Mesenchymal stem cell (in vitro differentiated cells and primary cell): ENCODE measurements at regions not wholly inside any gene's neighbourhood (a gene's known extent, or its start where the extent isn't known, plus 50 kb on each side); places are given as distances from the start of the nearest gene placed in this dataset.

Experiments
- DNase-seq: peaks from one replicate; pipeline ENCODE4 v3.0.0-alpha.2; 2013
- H2AFZ ChIP-seq: one replicate; pipeline ENCODE4 v1.6.1; 2013; ENCODE audit warnings: low read depth, mild to moderate bottlenecking, control low read depth, inconsistent platforms, low read length, moderate library complexity
- H2AK5ac ChIP-seq: 2 replicates; pipeline ENCODE4 v1.6.1; 2013; ENCODE audit warnings: low read length, moderate library complexity, mild to moderate bottlenecking, inconsistent platforms; ENCODE audit not compliant: severe bottlenecking
- H2BK120ac ChIP-seq: one replicate; pipeline ENCODE4 v1.6.1; 2013; ENCODE audit warnings: low read depth, mild to moderate bottlenecking, inconsistent platforms, low read length, moderate library complexity
- H2BK12ac ChIP-seq, 2 experiments: one replicate each; pipeline ENCODE4 v1.6.1; 2013; ENCODE audit warnings: inconsistent platforms in 2 of 2, low read length in 2 of 2, mild to moderate bottlenecking in 2 of 2, moderate library complexity in 2 of 2, control low read depth in 1 of 2
- H2BK15ac ChIP-seq: one replicate; pipeline ENCODE4 v1.6.1; 2013; ENCODE audit warnings: mild to moderate bottlenecking, low read depth, inconsistent platforms; ENCODE audit not compliant: poor library complexity, severe bottlenecking
- H2BK5ac ChIP-seq: 2 replicates; pipeline ENCODE4 v1.6.1; 2013; ENCODE audit warnings: low read depth, mild to moderate bottlenecking, low read length, control low read depth, inconsistent platforms; ENCODE audit not compliant: poor library complexity, severe bottlenecking
- H3K14ac ChIP-seq, 2 experiments: one replicate each; pipeline ENCODE4 v1.6.1; 2013; ENCODE audit warnings: inconsistent platforms in 2 of 2, low read length in 2 of 2, control low read depth in 1 of 2, mild to moderate bottlenecking in 1 of 2, moderate library complexity in 1 of 2
- H3K18ac ChIP-seq, 2 experiments: one replicate each; pipeline ENCODE4 v1.6.1; 2013; ENCODE audit warnings: inconsistent platforms in 2 of 2, low read length in 2 of 2, control low read depth in 1 of 2, low read depth in 1 of 2, mild to moderate bottlenecking in 1 of 2
- H3K23ac ChIP-seq, 2 experiments: one replicate each; pipeline ENCODE4 v1.6.1; 2013; ENCODE audit warnings: inconsistent platforms in 2 of 2, low read length in 2 of 2, mild to moderate bottlenecking in 2 of 2, moderate library complexity in 2 of 2, control low read depth in 1 of 2
- H3K27ac ChIP-seq: 2 replicates; pipeline ENCODE4 v1.5.1; 2013; ENCODE audit warnings: mild to moderate bottlenecking, moderate library complexity, low read length, control low read depth, inconsistent platforms; ENCODE audit not compliant: poor library complexity, severe bottlenecking
- H3K27me3 ChIP-seq, 2 experiments: 2 replicates each; pipeline versions ENCODE4 v1.6.1 to v1.7.0; 2013; ENCODE audit warnings: low read length in 2 of 2, mild to moderate bottlenecking in 2 of 2, moderate library complexity in 2 of 2, control low read depth in 1 of 2, inconsistent platforms in 1 of 2; ENCODE audit not compliant: control insufficient read depth in 1 of 2, insufficient read depth in 1 of 2
- H3K36me3 ChIP-seq, 2 experiments: 2 replicates each; pipeline versions ENCODE4 v1.6.1 to v1.7.0; 2013; ENCODE audit warnings: low read length in 2 of 2, control low read depth in 1 of 2, inconsistent platforms in 1 of 2, low read depth in 1 of 2, mild to moderate bottlenecking in 1 of 2; ENCODE audit not compliant: insufficient read depth in 2 of 2, control insufficient read depth in 1 of 2
- H3K4ac ChIP-seq, 2 experiments: one replicate each; pipeline ENCODE4 v1.6.1; 2013; ENCODE audit warnings: inconsistent platforms in 2 of 2, low read length in 2 of 2, mild to moderate bottlenecking in 2 of 2, moderate library complexity in 2 of 2, control low read depth in 1 of 2, low read depth in 1 of 2
- H3K4me1 ChIP-seq: 2 replicates; pipeline ENCODE4 v1.6.1; 2013; ENCODE audit warnings: low read depth, low read length, control low read depth; ENCODE audit not compliant: control insufficient read depth, insufficient read depth
- H3K4me2 ChIP-seq: 2 replicates; pipeline ENCODE4 v1.6.1; 2013; ENCODE audit warnings: low read length, mild to moderate bottlenecking, inconsistent platforms; ENCODE audit not compliant: poor library complexity, severe bottlenecking
- H3K4me3 ChIP-seq, 2 experiments: 2 replicates each; pipeline versions ENCODE4 v1.5.1 to v1.7.0; 2013; ENCODE audit warnings: low read length in 2 of 2, mild to moderate bottlenecking in 2 of 2, control low read depth in 1 of 2, low read depth in 1 of 2; ENCODE audit not compliant: insufficient read depth in 1 of 2
- H3K79me1 ChIP-seq: replicated peaks from 2 replicates; pipeline ENCODE4 v1.6.1; 2013; ENCODE audit warnings: mild to moderate bottlenecking, control low read depth, low read length, inconsistent platforms; ENCODE audit not compliant: poor library complexity, severe bottlenecking
- H3K9ac ChIP-seq: 2 replicates; pipeline ENCODE4 v1.7.0; 2013; ENCODE audit warnings: mild to moderate bottlenecking, low read length, moderate library complexity
- H3K9me3 ChIP-seq: 2 replicates; pipeline ENCODE4 v1.7.0; 2013; ENCODE audit warnings: mild to moderate bottlenecking, low read length; ENCODE audit not compliant: control insufficient read depth
- H4K8ac ChIP-seq: one replicate; pipeline ENCODE4 v1.6.1; 2013; ENCODE audit warnings: inconsistent platforms, mild to moderate bottlenecking, low read length, moderate library complexity
- H4K91ac ChIP-seq: one replicate; pipeline ENCODE4 v1.6.1; 2013; ENCODE audit warnings: mild to moderate bottlenecking, low read length, inconsistent platforms
- WGBS: methylation state at CpG from one replicate; pipeline ENCODE4 v1.1.7; 2013; ENCODE audit warnings: mixed read lengths; 5-methylcytosine and 5-hydroxymethylcytosine counted together

- Histone ChIP-seq H3K4me3 (no peak overlapping the region), H2BK15ac (no peak overlapping the region), H2BK5ac (no peak overlapping the region), H2BK12ac (no peak overlapping the region), H3K27me3 (peaks cover 0 to 3% of the 10 kb centered on the region in 2 experiments), H4K8ac (no peak overlapping the region), H3K36me3 (no peaks in the 10 kb centered on the region), H3K79me1 (no peaks in the 10 kb centered on the region), H3K18ac (no peak overlapping the region), H2AK5ac (no peak overlapping the region), H3K9ac (no peak overlapping the region), H3K4me2 (no peak overlapping the region), H2BK120ac (no peak overlapping the region), H3K27ac (no peak overlapping the region), H3K4me1 (no peaks in the 10 kb centered on the region), H2AFZ (no peak overlapping the region), H3K9me3 (no peaks in the 10 kb centered on the region), H4K91ac (no peak overlapping the region), H3K4ac (no peak overlapping the region), H3K14ac (no peak overlapping the region), H3K23ac (no peak overlapping the region)
- DNase-seq, result no peak
- 81% methylated on average over 15 of the region's 15 CpGs for WGBS
Observed at GRCh38 chr11:116603728-116604323, 169.0 kb downstream of the BUD13 start.

GRCh38 chr11:116602637-116602942, 170.2 kb downstream of the BUD13 start:
- Histone ChIP-seq H2BK12ac (no peak overlapping the region), H3K27me3 (peaks cover 0 to 6% of the 10 kb centered on the region in 2 experiments), H3K9me3 (no peaks in the 10 kb centered on the region), H2AK5ac (no peak overlapping the region), H3K23ac (no peak overlapping the region), H3K36me3 (no peaks in the 10 kb centered on the region), H3K27ac (no peak overlapping the region), H3K79me1 (no peaks in the 10 kb centered on the region), H2AFZ (no peak overlapping the region), H2BK15ac (no peak overlapping the region), H3K4me3 (no peak overlapping the region), H2BK120ac (no peak overlapping the region), H3K9ac (no peak overlapping the region), H3K4me2 (no peak overlapping the region), H3K14ac (no peak overlapping the region), H3K4ac (no peak overlapping the region), H4K8ac (no peak overlapping the region), H3K18ac (no peak overlapping the region), H2BK5ac (no peak overlapping the region), H4K91ac (no peak overlapping the region), H3K4me1 (no peaks in the 10 kb centered on the region)
- DNase-seq, result no peak
- WGBS, result 81% methylated on average over 2 of the region's 3 CpGs

- Histone ChIP-seq H4K8ac (no peak overlapping the region), H3K27me3 (peaks cover 0 to 6% of the 10 kb centered on the region in 2 experiments), H3K4me1 (no peaks in the 10 kb centered on the region), H3K23ac (no peak overlapping the region), H2BK15ac (no peak overlapping the region), H3K4me2 (no peak overlapping the region), H3K4me3 (no peak overlapping the region), H2BK120ac (no peak overlapping the region), H3K9me3 (no peaks in the 10 kb centered on the region), H3K18ac (no peak overlapping the region), H2AFZ (no peak overlapping the region), H3K4ac (no peak overlapping the region), H3K27ac (no peak overlapping the region), H3K14ac (no peak overlapping the region), H2BK5ac (no peak overlapping the region), H4K91ac (no peak overlapping the region), H3K9ac (no peak overlapping the region), H3K36me3 (no peaks in the 10 kb centered on the region), H2BK12ac (no peak overlapping the region), H3K79me1 (no peaks in the 10 kb centered on the region), H2AK5ac (no peak overlapping the region)
- DNase-seq, result peak; percentile 0
- WGBS, result 76% methylated on average over 11 of the region's 11 CpGs
Observed at GRCh38 chr11:116601814-116602636, 170.8 kb downstream of the BUD13 start.

- Histone ChIP-seq H3K4me1 (no peaks in the 10 kb centered on the region), H3K4me3 (no peak overlapping the region), H2BK5ac (no peak overlapping the region), H3K14ac (no peak overlapping the region), H2BK120ac (no peak overlapping the region), H3K4ac (no peak overlapping the region), H4K8ac (no peak overlapping the region), H3K9ac (no peak overlapping the region), H2AK5ac (no peak overlapping the region), H2AFZ (no peak overlapping the region), H3K23ac (no peak overlapping the region), H3K9me3 (no peaks in the 10 kb centered on the region), H4K91ac (no peak overlapping the region), H3K18ac (no peak overlapping the region), H3K79me1 (no peaks in the 10 kb centered on the region), H3K36me3 (no peaks in the 10 kb centered on the region), H3K27ac (no peak overlapping the region), H3K4me2 (no peak overlapping the region), H2BK15ac (no peak overlapping the region), H2BK12ac (no peak overlapping the region), H3K27me3 (peaks cover 0 to 6% of the 10 kb centered on the region in 2 experiments)
- WGBS, result 81% methylated on average over 4 of the region's 4 CpGs
- DNase-seq, result no peak
Observed at GRCh38 chr11:116600930-116601329, 171.9 kb downstream of the BUD13 start.
